Heart right ventricle (tissue), 16 donors: ENCODE measurements at regions not wholly inside any gene's neighbourhood (a gene's known extent, or its start where the extent isn't known, plus 50 kb on each side); places are given as distances from the start of the nearest gene placed in this dataset.

ENCODE experiments used
- ATAC-seq, 8 donors: fragments of 200-7000 bp; cut with Tn5 transposase; one replicate each; pipeline ENCODE4 v1.9.1; 2020; ENCODE audit warnings: mild to moderate bottlenecking in 8 of 8, moderate library complexity in 8 of 8, moderate number of reproducible peaks in 1 of 8
- DNase-seq, 2 donors: peaks; one replicate each; pipeline ENCODE4 v3.0.0-alpha.2; 2020
- H3K27ac ChIP-seq, 10 donors: fragments of 200-600 bp; sonication (generic) in 2 of 10; one replicate each; pipeline versions ENCODE4 v1.5.0 to v1.8.0; 2020 to 2022; ENCODE audit warnings: mild to moderate bottlenecking in 3 of 10
- H3K27me3 ChIP-seq, 7 donors: fragments of 200-600 bp; one replicate each; pipeline ENCODE4 v1.8.0; 2021 to 2022; ENCODE audit warnings: mild to moderate bottlenecking in 2 of 7
- H3K36me3 ChIP-seq, 9 donors: fragments of 200-600 bp; sonication (generic) in 1 of 9; one replicate each; pipeline versions ENCODE4 v1.5.0 to v1.8.0; 2020 to 2022; ENCODE audit warnings: mild to moderate bottlenecking in 2 of 9
- H3K4me1 ChIP-seq, 9 donors: fragments of 200-600 bp; sonication (generic) in 1 of 9; one replicate each; pipeline versions ENCODE4 v1.5.0 to v1.8.0; 2020 to 2022; ENCODE audit warnings: mild to moderate bottlenecking in 4 of 9
- H3K4me3 ChIP-seq, 10 donors: fragments of 200-600 bp; sonication (generic) in 2 of 10; one replicate each; pipeline versions ENCODE4 v1.5.0 to v1.8.0; 2020 to 2022; ENCODE audit warnings: mild to moderate bottlenecking in 7 of 10, moderate library complexity in 2 of 10
- H3K9me3 ChIP-seq, 11 donors: fragments of 200-600 bp in 10 of 11; sonication (generic) in 2 of 11; one replicate each; pipeline versions ENCODE4 v1.5.0 to v1.8.0; 2013 to 2022; ENCODE audit warnings: mild to moderate bottlenecking in 2 of 11, control low read depth in 1 of 11, moderate library complexity in 1 of 11
- CTCF ChIP-seq, 9 donors: fragments of 200-600 bp; sonication (generic) in 2 of 9; IDR thresholded peaks; one replicate each; pipeline versions ENCODE4 v1.5.0 to v1.8.0; 2021 to 2022; ENCODE audit warnings: antibody characterized with exemption in 9 of 9, mild to moderate bottlenecking in 5 of 9, moderate library complexity in 1 of 9
- WGBS, 2 donors: extraction: QIAGEN DNeasy Blood & Tissue Kit; methylation state at CpG; one replicate each; pipeline ENCODE4 v1.1.7; 2013; ENCODE audit warnings: inconsistent platforms in 1 of 2; 5-methylcytosine and 5-hydroxymethylcytosine counted together
- intact Hi-C, 10 donors: fragments of 100-400 bp; cut with DNase I; formaldehyde crosslinking; loops; one replicate each; pipeline versions ENCODE4 v1.11.1 to v1.14.2; 2022
- donor health status: Arrhythmogenic right ventricular cardiomyopathy.
- donor health status: ischemic (EF 13 %, LVEDD 7.1; RV severe dilation, severe dysfunction).
- donor health status: healthy with polysubstance abuse.
- donor health status: DM: no; HTN: yes; CAD: no.
- donor health status: DM: no; HTN: no; CAD: no.
- donor health status: ischemic (EF 25% LVEDD 6.9; RV normal size, moderate dysfunction).
- donor health status: ischemic (EF 25% LVEDD 5.7; RV mildly dilated, moderate dysfunction).
- donor health status: healthy.
- donor health status: DM: yes; HTN: yes; CAD: no.
- donor health status: Ischemic cardiomyopathy.
- donor health status: ischemic (EF 35%, LVEDD 5.7; RV mildly dilated, moderate dysfunction).
- donor health status: nonischemic (EF 11% LVEDD 7.7; RV severe dilation, severe dysfunction).
- donor health status: DM: yes; HTN: yes; CAD: no.
- donor health status: PGD.
- donor health status: ischemic (EF 29% LVEDD 5.4; RV normal size, mild dysfunction).
- donor health status: nonischemic (EF 23%, LVEDD 6.1; RV moderate dilation, normal function).

GRCh38 chrX:99613041-99613440 is 797.0 kb downstream of the PCDH19 start:
- peaks cover 0 to 6% (median 0%) of the 10 kb centered on the region in 7 donors for H3K27me3 ChIP-seq
- DNase-seq = no peak
- intact Hi-C loops = no loop called here

GRCh38 chrX:99603091-99603814 is 806.8 kb downstream of the PCDH19 start:
- no peak for DNase-seq
- TF ChIP-seq CTCF (IDR thresholded peaks at IDR 0.05) = no peak
- Histone ChIP-seq H3K36me3 (no peaks in the 10 kb centered on the region), H3K9me3 (no peaks in the 10 kb centered on the region), H3K4me3 (no peak overlapping the region), H3K4me1 (no peaks in the 10 kb centered on the region), H3K27ac (no peak overlapping the region), H3K27me3 (no peaks in the 10 kb centered on the region)
- no peak for ATAC-seq
- intact Hi-C loops = no loop called here
- 32 to 36% methylated on average over 3 of the region's 3 CpGs for WGBS, 2 donors

More at GRCh38 chrX:99613041-99613440, 797.0 kb downstream of the PCDH19 start:
- H3K9me3 ChIP-seq = no peaks in the 10 kb centered on the region
- no peak overlapping the region for H3K27ac ChIP-seq
- ATAC-seq = no peak
- TF ChIP-seq CTCF (IDR thresholded peaks at IDR 0.05) = no peak
- no peak overlapping the region for H3K4me3 ChIP-seq
- H3K36me3 ChIP-seq = no peaks in the 10 kb centered on the region
- H3K4me1 ChIP-seq = no peaks in the 10 kb centered on the region

GRCh38 chrX:99602107-99602506 is 808.0 kb downstream of the PCDH19 start:
- Histone ChIP-seq H3K4me1 (no peaks in the 10 kb centered on the region), H3K9me3 (no peaks in the 10 kb centered on the region), H3K4me3 (no peak overlapping the region), H3K27ac (no peak overlapping the region), H3K36me3 (no peaks in the 10 kb centered on the region), H3K27me3 (no peaks in the 10 kb centered on the region)
- intact Hi-C loops = no loop called here
- ATAC-seq (no peak), DNase-seq (no peak)
- no peak for TF ChIP-seq CTCF (IDR thresholded peaks at IDR 0.05)

DNA sequence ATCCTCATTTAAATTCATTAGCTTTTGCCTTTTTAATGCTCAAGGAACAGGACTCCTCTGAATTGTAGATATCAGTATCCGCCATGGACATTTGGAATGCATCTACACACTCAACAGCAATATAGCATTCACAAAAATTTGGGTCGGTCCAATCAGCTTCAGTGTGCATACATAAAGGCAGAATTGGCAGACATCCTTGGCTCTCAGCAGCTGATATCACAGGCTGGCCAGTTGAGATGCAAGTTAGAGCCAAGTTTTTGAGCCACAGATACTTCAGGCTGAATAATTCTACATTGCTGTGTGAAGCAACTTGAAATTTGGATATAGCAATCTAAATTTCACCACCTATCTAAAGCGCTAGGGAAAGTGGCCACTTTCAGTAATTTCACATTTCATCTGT is 821.1 kb downstream of the PCDH19 start:
- ATAC-seq (no peak), DNase-seq (no peak)
- Histone ChIP-seq H3K4me3 (no peak overlapping the region), H3K4me1 (no peaks in the 10 kb centered on the region), H3K27me3 (peaks cover 0 to 6% (median 0%) of the 10 kb centered on the region in 7 donors), H3K27ac (no peak overlapping the region), H3K9me3 (no peaks in the 10 kb centered on the region), H3K36me3 (no peaks in the 10 kb centered on the region)
- intact Hi-C loops = no loop called here
- 75 to 76% methylated on average over 3 of the region's 3 CpGs for WGBS, 2 donors
- no peak for TF ChIP-seq CTCF (IDR thresholded peaks at IDR 0.05)
